ENCODE measurements at regions not wholly inside any gene's neighbourhood (a gene's known extent, or its start where the extent isn't known, plus 50 kb on each side); places are given as distances from the start of the nearest gene placed in this dataset.
"Not testable (repeated sequence)": the region's sequence is repeated elsewhere in the genome, so short reads cannot be mapped to it uniquely, and the experiment has no call there.

- H3K4me3 ChIP-seq (ENCODE audit: low read depth, low read length): no peak overlapping the region
- no peak for TF ChIP-seq CTCF (conservative IDR thresholded peaks at IDR 0.05; ENCODE audit: low read depth, low read length)
- DNase-seq (ENCODE audit: low read depth): no peak
Measured at GRCh38 chr14:106094654-106095189, 568.3 kb downstream of the TMEM121 start.

DNA sequence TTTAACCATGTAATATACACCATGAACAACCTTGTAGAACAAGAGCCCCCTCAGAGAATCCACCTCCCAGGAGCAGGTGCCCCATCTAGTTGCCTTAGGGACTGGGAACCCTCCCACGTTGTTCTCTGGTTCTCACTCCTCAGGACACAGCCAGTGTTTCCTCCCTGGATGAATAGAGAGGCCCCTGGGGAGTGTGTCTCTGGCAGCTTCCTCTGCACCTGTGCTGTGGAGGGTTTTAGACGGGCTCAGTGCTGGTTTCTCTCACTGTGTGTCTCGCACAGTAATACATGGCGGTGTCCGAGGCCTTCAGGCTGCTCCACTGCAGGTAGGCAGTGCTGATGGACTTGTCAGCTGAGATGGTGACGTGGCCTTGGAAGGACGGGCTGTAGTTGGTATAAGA is 581.3 kb downstream of the TMEM121 start:
- no peak for TF ChIP-seq CTCF (conservative IDR thresholded peaks at IDR 0.05; ENCODE audit: low read depth, low read length)
- no peak overlapping the region for H3K4me3 ChIP-seq (ENCODE audit: low read depth, low read length)
- no peak for DNase-seq (ENCODE audit: low read depth)

DNA sequence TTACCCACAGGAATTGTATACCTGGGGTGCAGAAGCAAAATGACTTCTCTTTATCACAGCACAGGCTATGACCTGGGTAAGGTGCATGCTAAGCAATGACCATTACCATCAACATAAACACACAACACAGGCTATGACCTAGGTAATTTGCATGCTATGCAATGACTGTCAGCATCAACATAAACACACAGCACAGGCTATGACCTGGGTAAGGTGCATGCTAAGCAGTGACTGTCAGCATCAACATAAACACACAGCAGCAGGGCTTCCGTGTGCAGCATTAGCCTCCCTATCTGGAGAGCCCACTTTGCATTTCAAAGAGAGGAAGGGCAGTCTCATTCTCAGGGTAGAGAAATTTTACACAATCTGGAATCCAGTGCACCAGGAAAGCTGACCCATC is 583.0 kb downstream of the TMEM121 start:
- TF ChIP-seq CTCF (conservative IDR thresholded peaks at IDR 0.05; ENCODE audit: low read depth, low read length): no peak
- no peak overlapping the region for H3K4me3 ChIP-seq (ENCODE audit: low read depth, low read length)
- no peak for DNase-seq (ENCODE audit: low read depth)

- TF ChIP-seq CTCF (conservative IDR thresholded peaks at IDR 0.05; ENCODE audit: low read depth, low read length): no peak
- H3K4me3 ChIP-seq (ENCODE audit: low read depth, low read length): no peak overlapping the region
- no peak for DNase-seq (ENCODE audit: low read depth)
Measured at GRCh38 chr14:106115401-106115800, 589.0 kb downstream of the TMEM121 start.

- DNase-seq (ENCODE audit: low read depth): not testable (repeated sequence)
Measured at GRCh38 chr14:106116339-106116930, 590.1 kb downstream of the TMEM121 start.

GRCh38 chr14:106120101-106120500 is 593.7 kb downstream of the TMEM121 start:
- TF ChIP-seq CTCF (conservative IDR thresholded peaks at IDR 0.05; ENCODE audit: low read depth, low read length): no peak
- H3K4me3 ChIP-seq (ENCODE audit: low read depth, low read length): no peak overlapping the region
- no peak for DNase-seq (ENCODE audit: low read depth)

More at GRCh38 chr14:106116339-106116930, 590.1 kb downstream of the TMEM121 start:
- not testable (repeated sequence) for H3K4me3 ChIP-seq (ENCODE audit: low read depth, low read length)

DNA sequence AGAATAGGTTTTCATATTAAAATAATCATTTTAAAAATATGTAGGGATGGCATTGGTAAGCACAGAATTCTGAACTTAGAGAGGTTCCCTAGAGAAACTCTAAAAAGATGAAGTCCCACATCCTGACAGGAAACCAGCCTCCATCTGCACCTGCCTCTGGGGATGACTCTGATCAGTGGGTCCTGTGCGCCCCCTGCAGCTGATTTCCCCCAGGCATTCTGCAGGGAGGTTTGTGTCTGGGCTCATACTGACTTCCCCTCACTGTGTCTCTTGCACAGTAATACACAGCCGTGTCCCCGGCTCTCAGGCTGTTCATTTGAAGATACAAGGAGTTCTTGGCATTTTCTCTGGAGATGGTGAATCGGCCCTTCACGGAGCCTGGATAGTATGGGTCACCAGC is 602.9 kb downstream of the TMEM121 start:
- no peak overlapping the region for H3K4me3 ChIP-seq (ENCODE audit: low read depth, low read length)
- no peak for DNase-seq (ENCODE audit: low read depth)
- no peak for TF ChIP-seq CTCF (conservative IDR thresholded peaks at IDR 0.05; ENCODE audit: low read depth, low read length)

- not testable (repeated sequence) for DNase-seq (ENCODE audit: low read depth); H3K4me3 ChIP-seq (ENCODE audit: low read depth, low read length)
Measured at GRCh38 chr14:106129904-106130661, 603.7 kb downstream of the TMEM121 start.

- H3K4me3 ChIP-seq (ENCODE audit: low read depth, low read length); DNase-seq (ENCODE audit: low read depth): not testable (repeated sequence)
Measured at GRCh38 chr14:106133126-106133525, 606.7 kb downstream of the TMEM121 start.
